Pancreas (tissue), 10 donors: ENCODE measurements at regions not wholly inside any gene's neighbourhood (a gene's known extent, or its start where the extent isn't known, plus 50 kb on each side); places are given as distances from the start of the nearest gene placed in this dataset.

Experiments used
- ATAC-seq, 4 donors: fragments of 200-7000 bp; cut with Tn5 transposase; one replicate each; pipeline versions ENCODE4 v1.8.0 to v1.9.1; 2020; ENCODE audit warnings: mild to moderate bottlenecking in 4 of 4, moderate library complexity in 4 of 4
- DNase-seq, 6 donors: peaks; one replicate each; pipeline ENCODE4 v3.0.0-alpha.2; 2020
- FAIRE-seq: peaks from 2 replicates; lab custom pipeline; 2012; peaks lifted over from hg19 to GRCh38; lab: Jason Lieb, UNC
- H3K27ac ChIP-seq, 4 donors: fragments of 200-600 bp; sonication (generic); 1 replicate in 3 of 4; 2 replicates in 1 of 4; pipeline versions ENCODE4 v1.5.0 to v1.8.0; 2020
- H3K27me3 ChIP-seq, 4 donors: fragments of 200-600 bp; one replicate each; pipeline ENCODE4 v1.8.0; 2021
- H3K36me3 ChIP-seq, 3 donors: fragments of 200-600 bp; sonication (generic) in 1 of 3; one replicate each; pipeline versions ENCODE4 v1.5.0 to v1.8.0; 2020 to 2021
- H3K4me1 ChIP-seq, 3 donors: fragments of 200-600 bp; one replicate each; pipeline ENCODE4 v1.8.0; 2021
- H3K4me3 ChIP-seq, 4 donors: fragments of 200-600 bp; sonication (generic) in 2 of 4; one replicate each; pipeline versions ENCODE4 v1.5.0 to v1.8.0; 2020 to 2021
- H3K9me3 ChIP-seq, 4 donors: fragments of 200-600 bp; one replicate each; pipeline ENCODE4 v1.8.0; 2021
- CTCF ChIP-seq, 4 donors: fragments of 200-600 bp; sonication (generic) in 3 of 4; IDR thresholded peaks; one replicate each; pipeline versions ENCODE4 v1.5.0 to v1.8.0; 2021; ENCODE audit warnings: antibody characterized with exemption in 4 of 4
- WGBS, 2 donors: extraction: QIAGEN DNeasy Blood & Tissue Kit; methylation state at CpG; one replicate each; pipeline ENCODE4 v1.1.7; 2013; 5-methylcytosine and 5-hydroxymethylcytosine counted together
- intact Hi-C, 3 donors: fragments of 100-400 bp; cut with DNase I; formaldehyde crosslinking; loops; one replicate each; pipeline versions ENCODE4 v1.11.1 to v1.14.2; 2022
- donor health status: healthy with polysubstance abuse.
- donor health status: DM: no; HTN: no; CAD: no; lungs with moderate emphysema.
- donor health status: DM: no; HTN: no; CAD: no.
- donor health status: control.
- donor health status: control.
- donor health status: Bipolar disorder and iron deficiency.
- donor health status: DM: yes; HTN: yes; CAD: no.
- donor health status: DM: no; HTN: no; CAD: no.
- donor health status: DM: no; HTN: no; CAD: no.
- donor health status: DM: yes; HTN: yes; CAD: no.

GRCh38 chr2:209322905-209323512 is 100.8 kb upstream of the MAP2 start:
- no peak for FAIRE-seq
- DNase-seq: no peak
- Histone ChIP-seq H3K4me3 (no peak overlapping the region), H3K27ac (no peak overlapping the region), H3K9me3 (no peaks in the 10 kb centered on the region), H3K4me1 (no peaks in the 10 kb centered on the region), H3K36me3 (no peaks in the 10 kb centered on the region), H3K27me3 (no peaks in the 10 kb centered on the region)
- no peak for TF ChIP-seq CTCF (IDR thresholded peaks at IDR 0.05)
- WGBS, 2 donors: 86 to 87% methylated on average over 5 of the region's 5 CpGs
- intact Hi-C loops: no loop called here
- no peak for ATAC-seq

GRCh38 chr2:209323738-209324137 is 100.1 kb upstream of the MAP2 start:
- TF ChIP-seq CTCF (IDR thresholded peaks at IDR 0.05): no peak
- ATAC-seq (no peak), DNase-seq (no peak), FAIRE-seq (no peak)
- Histone ChIP-seq H3K4me3 (no peak overlapping the region), H3K27me3 (no peaks in the 10 kb centered on the region), H3K36me3 (no peaks in the 10 kb centered on the region), H3K4me1 (peaks cover 0 to 2% (median 0%) of the 10 kb centered on the region in 3 donors), H3K27ac (no peak overlapping the region), H3K9me3 (no peaks in the 10 kb centered on the region)
- 65 to 69% methylated on average over 2 of the region's 2 CpGs for WGBS, 2 donors
- intact Hi-C loops: no loop called here

- no peak overlapping the region for H3K27ac ChIP-seq
- peaks cover 0 to 4% (median 2%) of the 10 kb centered on the region in 3 donors for H3K4me1 ChIP-seq
- no peak for TF ChIP-seq CTCF (IDR thresholded peaks at IDR 0.05)
- no peaks in the 10 kb centered on the region for H3K36me3 ChIP-seq
- ATAC-seq: no peak
- H3K9me3 ChIP-seq: no peaks in the 10 kb centered on the region
- intact Hi-C loops: no loop called here
- no peak for DNase-seq
- H3K4me3 ChIP-seq: no peak overlapping the region
- FAIRE-seq: no peak
- no peaks in the 10 kb centered on the region for H3K27me3 ChIP-seq
These were observed 99.6 kb upstream of the MAP2 start for GRCh38 chr2:209324281-209324680.

- intact Hi-C loops: loop anchor here in 1 of 3 donors (10.0 kb wide), 1 partner anchor 223 kb away; no protein-coding TSS in a partner anchor
- H3K4me3 ChIP-seq: no peak overlapping the region
- FAIRE-seq: no peak
- DNase-seq: no peak
- no peak overlapping the region for H3K27ac ChIP-seq
- H3K36me3 ChIP-seq: no peaks in the 10 kb centered on the region
- no peaks in the 10 kb centered on the region for H3K9me3 ChIP-seq
- WGBS, 2 donors: 8% methylated on average over 1 of the region's 1 CpG
- peaks cover 0 to 18% (median 10%) of the 10 kb centered on the region in 3 donors for H3K4me1 ChIP-seq
- no peaks in the 10 kb centered on the region for H3K27me3 ChIP-seq
- TF ChIP-seq CTCF (IDR thresholded peaks at IDR 0.05): peak in 2 of 4 donors; percentile 11 to 22
- ATAC-seq: peak; percentile 60 to 82 (median 76)
These were observed 92.5 kb upstream of the MAP2 start for GRCh38 chr2:209331291-209331844.
